ENCODE measurements at regions not wholly inside any gene's neighbourhood (a gene's known extent, or its start where the extent isn't known, plus 50 kb on each side); places are given as distances from the start of the nearest gene placed in this dataset.
"Not testable (repeated sequence)": the region's sequence is repeated elsewhere in the genome, so short reads cannot be mapped to it uniquely, and the experiment has no call there.

- no CpG with 5 or more reads among the region's 1 CpG for WGBS (ENCODE audit: insufficient coverage, low lambda C conversion rate)
- H3K4me1 ChIP-seq (ENCODE audit: control insufficient read depth, insufficient read depth, low read length): no peaks in the 10 kb centered on the region
- H3K27me3 ChIP-seq (ENCODE audit: control insufficient read depth, insufficient read depth, low read length): no peaks in the 10 kb centered on the region
- no peak overlapping the region for H3K4me3 ChIP-seq (ENCODE audit: low read length)
- H3K27ac ChIP-seq (ENCODE audit: low read length): no peak overlapping the region
- no peaks in the 10 kb centered on the region for H3K36me3 ChIP-seq (ENCODE audit: control insufficient read depth, insufficient read depth, low read length)
- H3K9me3 ChIP-seq (ENCODE audit: control insufficient read depth, low read depth, low read length): no peaks in the 10 kb centered on the region
- no peak for DNase-seq
These were observed 68.7 kb downstream of the MEPE start for GRCh38 chr4:87901422-87901992.

- Histone ChIP-seq H3K4me3 (ENCODE audit: low read length) (no peak overlapping the region), H3K9me3 (ENCODE audit: control insufficient read depth, low read depth, low read length) (no peaks in the 10 kb centered on the region), H3K4me1 (ENCODE audit: control insufficient read depth, insufficient read depth, low read length) (no peaks in the 10 kb centered on the region), H3K36me3 (ENCODE audit: control insufficient read depth, insufficient read depth, low read length) (no peaks in the 10 kb centered on the region), H3K27ac (ENCODE audit: low read length) (no peak overlapping the region), H3K27me3 (ENCODE audit: control insufficient read depth, insufficient read depth, low read length) (no peaks in the 10 kb centered on the region)
- no CpG with 5 or more reads among the region's 6 CpGs for WGBS (ENCODE audit: insufficient coverage, low lambda C conversion rate)
- DNase-seq: no peak
These were observed 70.8 kb upstream of the SPP1 start for GRCh38 chr4:87904639-87905160.

- 80% methylated on average over 1 of the region's 1 CpG for WGBS (ENCODE audit: insufficient coverage, low lambda C conversion rate)
- no peak for DNase-seq
These were observed 67.2 kb upstream of the SPP1 start for GRCh38 chr4:87908336-87908735.

GRCh38 chr4:87910795-87911194 lies 64.7 kb upstream of the SPP1 start:
- Histone ChIP-seq H3K27me3 (ENCODE audit: control insufficient read depth, insufficient read depth, low read length) (no peaks in the 10 kb centered on the region), H3K36me3 (ENCODE audit: control insufficient read depth, insufficient read depth, low read length) (no peaks in the 10 kb centered on the region), H3K27ac (ENCODE audit: low read length) (no peak overlapping the region), H3K4me3 (ENCODE audit: low read length) (no peak overlapping the region), H3K9me3 (ENCODE audit: control insufficient read depth, low read depth, low read length) (no peaks in the 10 kb centered on the region), H3K4me1 (ENCODE audit: control insufficient read depth, insufficient read depth, low read length) (peaks cover 9% of the 10 kb centered on the region)
- DNase-seq: peak in 1 of 2 donors; percentile 13
- WGBS (ENCODE audit: insufficient coverage, low lambda C conversion rate): no CpG with 5 or more reads among the region's 5 CpGs

More at GRCh38 chr4:87908336-87908735, 67.2 kb upstream of the SPP1 start:
- Histone ChIP-seq H3K4me3 (ENCODE audit: low read length) (no peak overlapping the region), H3K4me1 (ENCODE audit: control insufficient read depth, insufficient read depth, low read length) (peaks cover 9% of the 10 kb centered on the region), H3K27me3 (ENCODE audit: control insufficient read depth, insufficient read depth, low read length) (no peaks in the 10 kb centered on the region), H3K27ac (ENCODE audit: low read length) (no peak overlapping the region), H3K36me3 (ENCODE audit: control insufficient read depth, insufficient read depth, low read length) (no peaks in the 10 kb centered on the region), H3K9me3 (ENCODE audit: control insufficient read depth, low read depth, low read length) (no peaks in the 10 kb centered on the region)

GRCh38 chr4:87911252-87911774 lies 64.2 kb upstream of the SPP1 start:
- no peaks in the 10 kb centered on the region for H3K27me3 ChIP-seq (ENCODE audit: control insufficient read depth, insufficient read depth, low read length)
- DNase-seq: peak; percentile 4 to 50
- no peak overlapping the region for H3K4me3 ChIP-seq (ENCODE audit: low read length)
- no peaks in the 10 kb centered on the region for H3K9me3 ChIP-seq (ENCODE audit: control insufficient read depth, low read depth, low read length)
- peaks cover 9% of the 10 kb centered on the region for H3K4me1 ChIP-seq (ENCODE audit: control insufficient read depth, insufficient read depth, low read length)
- H3K36me3 ChIP-seq (ENCODE audit: control insufficient read depth, insufficient read depth, low read length): no peaks in the 10 kb centered on the region
- WGBS (ENCODE audit: insufficient coverage, low lambda C conversion rate): no CpG with 5 or more reads among the region's 4 CpGs
- no peak overlapping the region for H3K27ac ChIP-seq (ENCODE audit: low read length)

- Histone ChIP-seq H3K36me3 (ENCODE audit: control insufficient read depth, insufficient read depth, low read length) (no peaks in the 10 kb centered on the region), H3K4me3 (ENCODE audit: low read length) (no peak overlapping the region), H3K9me3 (ENCODE audit: control insufficient read depth, low read depth, low read length) (no peaks in the 10 kb centered on the region), H3K27me3 (ENCODE audit: control insufficient read depth, insufficient read depth, low read length) (no peaks in the 10 kb centered on the region), H3K4me1 (ENCODE audit: control insufficient read depth, insufficient read depth, low read length) (peaks cover 9% of the 10 kb centered on the region), H3K27ac (ENCODE audit: low read length) (peak overlapping the region; percentile 8)
- DNase-seq: peak; percentile 6 to 26
- WGBS (ENCODE audit: insufficient coverage, low lambda C conversion rate): 0% methylated on average over 2 of the region's 7 CpGs
These were observed 63.1 kb upstream of the SPP1 start for GRCh38 chr4:87912164-87913004.

- Histone ChIP-seq H3K9me3 (ENCODE audit: control insufficient read depth, low read depth, low read length) (no peaks in the 10 kb centered on the region), H3K4me3 (ENCODE audit: low read length) (no peak overlapping the region), H3K27ac (ENCODE audit: low read length) (no peak overlapping the region), H3K4me1 (ENCODE audit: control insufficient read depth, insufficient read depth, low read length) (peaks cover 9% of the 10 kb centered on the region), H3K36me3 (ENCODE audit: control insufficient read depth, insufficient read depth, low read length) (no peaks in the 10 kb centered on the region), H3K27me3 (ENCODE audit: control insufficient read depth, insufficient read depth, low read length) (no peaks in the 10 kb centered on the region)
- 100% methylated on average over 2 of the region's 3 CpGs for WGBS (ENCODE audit: insufficient coverage, low lambda C conversion rate)
- no peak for DNase-seq
These were observed 61.6 kb upstream of the SPP1 start for GRCh38 chr4:87913896-87914295.

GRCh38 chr4:87915621-87916020 lies 59.9 kb upstream of the SPP1 start:
- H3K27me3 ChIP-seq (ENCODE audit: control insufficient read depth, insufficient read depth, low read length): no peaks in the 10 kb centered on the region
- H3K4me1 ChIP-seq (ENCODE audit: control insufficient read depth, insufficient read depth, low read length): peaks cover 9% of the 10 kb centered on the region
- DNase-seq: no peak
- no peak overlapping the region for H3K27ac ChIP-seq (ENCODE audit: low read length)
- H3K9me3 ChIP-seq (ENCODE audit: control insufficient read depth, low read depth, low read length): no peaks in the 10 kb centered on the region
- WGBS (ENCODE audit: insufficient coverage, low lambda C conversion rate): no CpG with 5 or more reads among the region's 6 CpGs
- no peaks in the 10 kb centered on the region for H3K36me3 ChIP-seq (ENCODE audit: control insufficient read depth, insufficient read depth, low read length)
- no peak overlapping the region for H3K4me3 ChIP-seq (ENCODE audit: low read length)

- H3K4me1 ChIP-seq (ENCODE audit: control insufficient read depth, insufficient read depth, low read length): peaks cover 6% of the 10 kb centered on the region
- WGBS (ENCODE audit: insufficient coverage, low lambda C conversion rate): no CpG with 5 or more reads among the region's 2 CpGs
These were observed 58.9 kb upstream of the SPP1 start for GRCh38 chr4:87916626-87917025.

GRCh38 chr4:87917911-87918310 lies 57.6 kb upstream of the SPP1 start:
- not testable (repeated sequence) for H3K27me3 ChIP-seq (ENCODE audit: control insufficient read depth, insufficient read depth, low read length); H3K27ac ChIP-seq (ENCODE audit: low read length); H3K4me3 ChIP-seq (ENCODE audit: low read length); H3K9me3 ChIP-seq (ENCODE audit: control insufficient read depth, low read depth, low read length); H3K4me1 ChIP-seq (ENCODE audit: control insufficient read depth, insufficient read depth, low read length); DNase-seq; H3K36me3 ChIP-seq (ENCODE audit: control insufficient read depth, insufficient read depth, low read length)
- 100% methylated on average over 1 of the region's 5 CpGs for WGBS (ENCODE audit: insufficient coverage, low lambda C conversion rate)

More at GRCh38 chr4:87916626-87917025, 58.9 kb upstream of the SPP1 start:
- H3K36me3 ChIP-seq (ENCODE audit: control insufficient read depth, insufficient read depth, low read length): no peaks in the 10 kb centered on the region
- no peaks in the 10 kb centered on the region for H3K27me3 ChIP-seq (ENCODE audit: control insufficient read depth, insufficient read depth, low read length)
- H3K9me3 ChIP-seq (ENCODE audit: control insufficient read depth, low read depth, low read length): no peaks in the 10 kb centered on the region
- H3K27ac ChIP-seq (ENCODE audit: low read length): no peak overlapping the region
- H3K4me3 ChIP-seq (ENCODE audit: low read length): no peak overlapping the region
- DNase-seq: no peak
